ENCODE measurements at regions not wholly inside any gene's neighbourhood (a gene's known extent, or its start where the extent isn't known, plus 50 kb on each side); places are given as distances from the start of the nearest gene placed in this dataset.
"Not testable (repeated sequence)": the region's sequence is repeated elsewhere in the genome, so short reads cannot be mapped to it uniquely, and the experiment has no call there.

- ChIA-PET CTCF (no interaction called here), POLR2A (no interaction called here)
- intact Hi-C loops (cut with DNase I, micrococcal nuclease), result no loop called here
- H3K27ac Mint-ChIP-seq, result no peak overlapping the region
- no peaks in the 10 kb centered on the region for H3K27me3 Mint-ChIP-seq
- no peak for ATAC-seq
- no peaks in the 10 kb centered on the region for H3K4me1 Mint-ChIP-seq
- DNase-seq, result no peak
- H3K9me3 Mint-ChIP-seq (ENCODE audit: low read depth), result peaks cover 22% of the 10 kb centered on the region
- no peak overlapping the region for H3K4me3 Mint-ChIP-seq
- no peaks in the 10 kb centered on the region for H3K36me3 Mint-ChIP-seq (ENCODE audit: low read depth)
Measured at GRCh38 chr11:50267851-50268250, 235.2 kb downstream of the OR4C45 start.

GRCh38 chr11:50275133-50275532 is 242.5 kb downstream of the OR4C45 start:
- Mint-ChIP-seq H3K4me3 (no peak overlapping the region), H3K27me3 (no peaks in the 10 kb centered on the region), H3K9me3 (ENCODE audit: low read depth) (peaks cover 32% of the 10 kb centered on the region), H3K36me3 (ENCODE audit: low read depth) (no peaks in the 10 kb centered on the region), H3K27ac (no peak overlapping the region), H3K4me1 (no peaks in the 10 kb centered on the region)
- POLR2A ChIA-PET, result no interaction called here
- CTCF ChIA-PET, result no interaction called here
- intact Hi-C loops (cut with DNase I, micrococcal nuclease), result loop anchor here in 1 of 2 experiments (10.0 kb wide), 1 partner anchor 150 kb away; no protein-coding TSS in a partner anchor
- DNase-seq, result no peak
- ATAC-seq, result no peak

GRCh38 chr11:50278756-50279155 is 246.1 kb downstream of the OR4C45 start:
- no peak for ATAC-seq
- ChIA-PET POLR2A (no interaction called here), CTCF (no interaction called here)

GRCh38 chr11:50298182-50298988 is 265.7 kb downstream of the OR4C45 start:
- no peaks in the 10 kb centered on the region for H3K4me1 Mint-ChIP-seq
- intact Hi-C loops (cut with DNase I, micrococcal nuclease), result no loop called here
- H3K27me3 Mint-ChIP-seq, result no peaks in the 10 kb centered on the region
- ChIA-PET POLR2A (no interaction called here), CTCF (no interaction called here)
- DNase-seq (no peak), ATAC-seq (no peak)
- no peak overlapping the region for H3K27ac Mint-ChIP-seq
- H3K36me3 Mint-ChIP-seq (ENCODE audit: low read depth), result no peaks in the 10 kb centered on the region
- peaks cover 4% of the 10 kb centered on the region for H3K9me3 Mint-ChIP-seq (ENCODE audit: low read depth)
- H3K4me3 Mint-ChIP-seq, result no peak overlapping the region

More at GRCh38 chr11:50278756-50279155, 246.1 kb downstream of the OR4C45 start:
- no peaks in the 10 kb centered on the region for H3K27me3 Mint-ChIP-seq
- no peaks in the 10 kb centered on the region for H3K36me3 Mint-ChIP-seq (ENCODE audit: low read depth)
- peaks cover 41% of the 10 kb centered on the region for H3K9me3 Mint-ChIP-seq (ENCODE audit: low read depth)
- H3K4me1 Mint-ChIP-seq, result no peaks in the 10 kb centered on the region
- intact Hi-C loops (cut with DNase I, micrococcal nuclease), result loop anchor here in 1 of 2 experiments (10.0 kb wide), 1 partner anchor 146 kb away; no protein-coding TSS in a partner anchor
- no peak for DNase-seq
- H3K27ac Mint-ChIP-seq, result no peak overlapping the region
- H3K4me3 Mint-ChIP-seq, result no peak overlapping the region

- H3K9me3 Mint-ChIP-seq (ENCODE audit: low read depth), result peaks cover 36% of the 10 kb centered on the region
- CTCF ChIA-PET; H3K4me3 Mint-ChIP-seq; H3K27ac Mint-ChIP-seq; DNase-seq; H3K4me1 Mint-ChIP-seq; intact Hi-C loops (cut with DNase I, micrococcal nuclease); POLR2A ChIA-PET; ATAC-seq; H3K36me3 Mint-ChIP-seq (ENCODE audit: low read depth); H3K27me3 Mint-ChIP-seq: not testable (repeated sequence)
Measured at GRCh38 chr11:50330723-50331122, 298.0 kb downstream of the OR4C45 start.

GRCh38 chr11:50333861-50334260 is 301.2 kb downstream of the OR4C45 start:
- ATAC-seq, result no peak
- H3K4me1 Mint-ChIP-seq, result no peaks in the 10 kb centered on the region
- intact Hi-C loops (cut with DNase I, micrococcal nuclease), result no loop called here
- no peak for DNase-seq
- POLR2A ChIA-PET, result no interaction called here
- no peak overlapping the region for H3K27ac Mint-ChIP-seq
- CTCF ChIA-PET, result interaction anchor here (1.1 kb wide), 1 partner anchor 9 kb away, joined by 4 read pairs; no protein-coding TSS in a partner anchor
- no peak overlapping the region for H3K4me3 Mint-ChIP-seq
- H3K9me3 Mint-ChIP-seq (ENCODE audit: low read depth), result peaks cover 31% of the 10 kb centered on the region
- no peaks in the 10 kb centered on the region for H3K36me3 Mint-ChIP-seq (ENCODE audit: low read depth)
- no peaks in the 10 kb centered on the region for H3K27me3 Mint-ChIP-seq

GRCh38 chr11:50337432-50337831 is 304.8 kb downstream of the OR4C45 start:
- ATAC-seq; POLR2A ChIA-PET; DNase-seq; H3K4me1 Mint-ChIP-seq; intact Hi-C loops (cut with DNase I, micrococcal nuclease); CTCF ChIA-PET; H3K27me3 Mint-ChIP-seq; H3K36me3 Mint-ChIP-seq (ENCODE audit: low read depth); H3K27ac Mint-ChIP-seq; H3K4me3 Mint-ChIP-seq: not testable (repeated sequence)
- peaks cover 31% of the 10 kb centered on the region for H3K9me3 Mint-ChIP-seq (ENCODE audit: low read depth)

- H3K4me3 Mint-ChIP-seq, H3K4me1 Mint-ChIP-seq, POLR2A ChIA-PET: not testable (repeated sequence)
Measured at GRCh38 chr11:50348018-50348417, 315.3 kb downstream of the OR4C45 start.

GRCh38 chr11:50379484-50379883 is 346.8 kb downstream of the OR4C45 start:
- ChIA-PET CTCF (interaction anchor here (1.5 kb wide), 1 partner anchor 18 kb away, joined by 4 read pairs; no protein-coding TSS in a partner anchor), POLR2A (no interaction called here)
- H3K27ac Mint-ChIP-seq, result no peak overlapping the region
- H3K9me3 Mint-ChIP-seq (ENCODE audit: low read depth), result peaks cover 30% of the 10 kb centered on the region
- no peak for DNase-seq
- H3K4me3 Mint-ChIP-seq, result no peak overlapping the region
- ATAC-seq, result no peak
- no peaks in the 10 kb centered on the region for H3K4me1 Mint-ChIP-seq
- H3K27me3 Mint-ChIP-seq, result no peaks in the 10 kb centered on the region
- intact Hi-C loops (cut with DNase I, micrococcal nuclease), result loop anchor here in 1 of 2 experiments (10.0 kb wide), 3 partner anchors 45 to 275 kb away; no protein-coding TSS in a partner anchor
- peaks cover 5% of the 10 kb centered on the region for H3K36me3 Mint-ChIP-seq (ENCODE audit: low read depth)

More at GRCh38 chr11:50348018-50348417, 315.3 kb downstream of the OR4C45 start:
- CTCF ChIA-PET; intact Hi-C loops (cut with DNase I, micrococcal nuclease); H3K27me3 Mint-ChIP-seq; H3K36me3 Mint-ChIP-seq (ENCODE audit: low read depth); ATAC-seq; H3K9me3 Mint-ChIP-seq (ENCODE audit: low read depth); H3K27ac Mint-ChIP-seq; DNase-seq: not testable (repeated sequence)

- Mint-ChIP-seq H3K27me3 (no peaks in the 10 kb centered on the region), H3K9me3 (ENCODE audit: low read depth) (peaks cover 24% of the 10 kb centered on the region), H3K4me3 (no peak overlapping the region), H3K36me3 (ENCODE audit: low read depth) (peaks cover 9% of the 10 kb centered on the region), H3K27ac (no peak overlapping the region), H3K4me1 (no peaks in the 10 kb centered on the region)
- no peak for ATAC-seq
- ChIA-PET POLR2A (no interaction called here), CTCF (no interaction called here)
- DNase-seq, result no peak
- intact Hi-C loops (cut with DNase I, micrococcal nuclease), result no loop called here
Measured at GRCh38 chr11:50394017-50394416, 361.3 kb downstream of the OR4C45 start.

- intact Hi-C loops (cut with DNase I, micrococcal nuclease), result no loop called here
- no peak for ATAC-seq
- H3K27ac Mint-ChIP-seq, result no peak overlapping the region
- no peaks in the 10 kb centered on the region for H3K36me3 Mint-ChIP-seq (ENCODE audit: low read depth)
- H3K27me3 Mint-ChIP-seq, result no peaks in the 10 kb centered on the region
- DNase-seq, result no peak
- ChIA-PET CTCF (no interaction called here), POLR2A (no interaction called here)
- no peak overlapping the region for H3K4me3 Mint-ChIP-seq
- H3K4me1 Mint-ChIP-seq, result no peaks in the 10 kb centered on the region
- peaks cover 19% of the 10 kb centered on the region for H3K9me3 Mint-ChIP-seq (ENCODE audit: low read depth)
Measured at GRCh38 chr11:50412832-50413231, 380.2 kb downstream of the OR4C45 start.

- ATAC-seq (no peak), DNase-seq (no peak)
- H3K9me3 Mint-ChIP-seq (ENCODE audit: low read depth), result peaks cover 13% of the 10 kb centered on the region
- H3K4me3 Mint-ChIP-seq, result no peak overlapping the region
- intact Hi-C loops (cut with DNase I, micrococcal nuclease), result loop anchor here in 1 of 2 experiments (10.0 kb wide), 2 partner anchors 48 to 148 kb away; no protein-coding TSS in a partner anchor
- no peaks in the 10 kb centered on the region for H3K36me3 Mint-ChIP-seq (ENCODE audit: low read depth)
- H3K4me1 Mint-ChIP-seq, result no peaks in the 10 kb centered on the region
- H3K27ac Mint-ChIP-seq, result no peak overlapping the region
- no peaks in the 10 kb centered on the region for H3K27me3 Mint-ChIP-seq
- ChIA-PET POLR2A (no interaction called here), CTCF (interaction anchor here (0.6 kb wide), 1 partner anchor 45 kb away, joined by 3 read pairs; no protein-coding TSS in a partner anchor)
Measured at GRCh38 chr11:50423208-50423607, 390.5 kb downstream of the OR4C45 start.

Data from activated CD4-positive, alpha-beta T cell treated with anti-CD3 and anti-CD28 coated beads for 36 hours (primary cell).